CD4-positive, CD25-positive, alpha-beta regulatory T cell (primary cell): ENCODE measurements at regions not wholly inside any gene's neighbourhood (a gene's known extent, or its start where the extent isn't known, plus 50 kb on each side); places are given as distances from the start of the nearest gene placed in this dataset.
A peak's percentile ranks its signal among the peaks of the same experiment; 100 is the strongest.
"Not testable (repeated sequence)": the region's sequence is repeated elsewhere in the genome, so short reads cannot be mapped to it uniquely, and the experiment has no call there.

Experiments
- ATAC-seq, 2 donors: fragments of 150-1000 bp; cut with Tn5 transposase; one replicate each; pipeline ENCODE4 v1.10.0; 2021; ENCODE audit warnings: low read depth in 2 of 2, moderate number of reproducible peaks in 2 of 2, moderate library complexity in 1 of 2
- DNase-seq, 3 donors: peaks; one replicate each; pipeline versions ENCODE4 v3.0.0 to v3.0.0-alpha.2; 2012 to 2022; ENCODE audit warnings: mixed read lengths in 1 of 3
- H3K27ac ChIP-seq: one replicate; pipeline ENCODE4 v1.7.0; 2013; ENCODE audit warnings: mild to moderate bottlenecking, low read length; ENCODE audit not compliant: insufficient read depth, poor library complexity, severe bottlenecking
- H3K27me3 ChIP-seq: one replicate; pipeline ENCODE4 v1.7.0; 2013; ENCODE audit warnings: low read length; ENCODE audit not compliant: control insufficient read depth, insufficient read depth
- H3K36me3 ChIP-seq: one replicate; pipeline ENCODE4 v1.7.0; 2013; ENCODE audit warnings: mild to moderate bottlenecking, low read length, moderate library complexity; ENCODE audit not compliant: control insufficient read depth, insufficient read depth
- H3K4me1 ChIP-seq: 2 replicates; pipeline ENCODE4 v1.7.0; 2013; ENCODE audit warnings: mild to moderate bottlenecking, low read length; ENCODE audit not compliant: insufficient read depth, control insufficient read depth, poor library complexity, severe bottlenecking
- H3K4me3 ChIP-seq: one replicate; pipeline ENCODE4 v1.7.0; 2013; ENCODE audit warnings: low read depth, mild to moderate bottlenecking, low read length, moderate library complexity
- H3K9me3 ChIP-seq, 2 experiments: 1 replicate in 1 of 2; 2 replicates in 1 of 2; pipeline ENCODE4 v1.7.0; 2013; ENCODE audit warnings: low read length in 2 of 2, mild to moderate bottlenecking in 1 of 2, moderate library complexity in 1 of 2; ENCODE audit not compliant: control insufficient read depth in 2 of 2
- H3K27ac Mint-ChIP-seq, 3 donors: one replicate each; pipeline ENCODE4 v1.8.0; 2020 to 2022; ENCODE audit warnings: mild to moderate bottlenecking in 3 of 3, mixed read lengths in 3 of 3, moderate library complexity in 2 of 3
- H3K27me3 Mint-ChIP-seq: one replicate; pipeline ENCODE4 v1.8.0; 2022; ENCODE audit warnings: mild to moderate bottlenecking, mixed read lengths
- H3K36me3 Mint-ChIP-seq: one replicate; pipeline ENCODE4 v1.8.0; 2020; ENCODE audit warnings: mixed read lengths
- H3K4me1 Mint-ChIP-seq, 4 donors: one replicate each; pipeline ENCODE4 v1.8.0; 2020 to 2022; ENCODE audit warnings: mixed read lengths in 4 of 4, mild to moderate bottlenecking in 1 of 4
- H3K4me3 Mint-ChIP-seq, 4 donors: one replicate each; pipeline ENCODE4 v1.8.0; 2020 to 2022; ENCODE audit warnings: mild to moderate bottlenecking in 4 of 4, mixed read lengths in 4 of 4, moderate library complexity in 3 of 4
- H3K9me3 Mint-ChIP-seq, 7 donors: one replicate each; pipeline ENCODE4 v1.8.0; 2020 to 2022; ENCODE audit warnings: mixed read lengths in 7 of 7, mild to moderate bottlenecking in 3 of 7, moderate library complexity in 2 of 7

DNA sequence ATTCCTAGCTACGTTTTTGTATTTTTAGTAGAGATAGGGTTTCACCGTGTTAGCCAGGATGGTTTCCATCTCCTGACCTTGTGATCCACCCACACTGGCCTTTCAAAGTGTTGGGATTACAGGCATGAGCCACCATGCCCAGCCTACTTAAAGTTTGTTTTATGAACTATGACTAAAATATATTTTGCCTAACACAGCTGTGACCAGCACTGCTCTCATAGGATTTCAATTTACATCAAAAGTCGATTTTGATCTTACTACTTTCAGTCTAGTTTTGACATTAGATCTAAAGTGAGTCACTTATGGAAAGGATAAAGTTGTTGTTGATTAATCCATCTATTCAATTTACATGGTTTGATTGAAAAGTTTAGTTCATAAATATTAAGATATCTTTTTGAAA is 245.5 kb downstream of the CDY2B start:
- not testable (repeated sequence) for H3K27ac Mint-ChIP-seq, H3K9me3 ChIP-seq, H3K27me3 Mint-ChIP-seq, H3K4me3 ChIP-seq, H3K27ac ChIP-seq, H3K9me3 Mint-ChIP-seq, ATAC-seq, H3K4me1 Mint-ChIP-seq, H3K27me3 ChIP-seq, H3K4me3 Mint-ChIP-seq, DNase-seq, H3K36me3 ChIP-seq, H3K4me1 ChIP-seq, H3K36me3 Mint-ChIP-seq

DNA sequence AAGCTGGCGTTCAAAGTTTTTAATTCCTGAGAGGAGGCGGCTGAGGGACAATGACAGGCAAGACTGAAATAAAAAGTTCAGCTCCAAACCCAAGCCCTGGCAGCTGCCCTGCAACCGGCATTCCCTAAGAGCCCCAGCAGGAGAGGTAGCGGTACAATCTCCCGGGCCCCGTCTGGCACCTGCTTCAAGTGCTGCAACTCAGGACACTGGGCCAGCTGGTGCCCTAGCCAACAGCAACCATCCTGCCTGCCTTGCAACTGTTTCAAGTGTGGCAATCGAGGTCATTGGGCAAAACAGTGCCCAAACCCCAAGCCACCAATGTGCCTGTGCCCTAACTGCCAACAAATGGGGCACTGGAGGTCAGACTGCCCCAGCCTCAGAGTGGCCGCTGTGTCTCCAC is 268.8 kb downstream of the CDY2B start:
- not testable (repeated sequence) for H3K4me3 ChIP-seq, ATAC-seq, H3K9me3 Mint-ChIP-seq, H3K27me3 ChIP-seq, H3K27ac Mint-ChIP-seq, H3K27me3 Mint-ChIP-seq, H3K36me3 ChIP-seq, H3K4me1 Mint-ChIP-seq, H3K36me3 Mint-ChIP-seq, H3K9me3 ChIP-seq, H3K27ac ChIP-seq, DNase-seq, H3K4me3 Mint-ChIP-seq, H3K4me1 ChIP-seq

DNA sequence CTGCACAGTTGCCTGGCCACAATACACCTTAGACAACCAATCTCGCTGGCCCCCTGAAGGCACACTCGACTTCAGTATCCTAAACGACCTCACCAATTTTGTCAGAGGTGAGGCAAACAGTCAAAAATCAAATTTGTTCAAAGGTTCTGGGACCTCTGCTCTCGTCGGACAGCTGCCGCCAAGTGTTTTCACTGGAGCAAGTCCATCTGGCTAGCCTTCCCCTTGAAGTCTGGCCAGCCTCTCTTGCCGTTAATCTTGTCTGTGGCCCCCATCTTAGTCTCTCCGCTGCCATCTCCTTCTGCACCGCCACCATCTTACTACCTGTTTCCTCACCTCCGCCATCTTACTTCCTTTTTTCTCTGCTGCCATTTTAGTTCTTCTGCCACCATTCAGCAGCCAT is 269.4 kb downstream of the CDY2B start:
- not testable (repeated sequence) for H3K4me1 ChIP-seq, H3K9me3 ChIP-seq, H3K36me3 Mint-ChIP-seq, H3K27ac ChIP-seq, H3K9me3 Mint-ChIP-seq, H3K4me3 Mint-ChIP-seq, H3K27ac Mint-ChIP-seq, ATAC-seq, H3K4me1 Mint-ChIP-seq, H3K36me3 ChIP-seq, DNase-seq, H3K27me3 Mint-ChIP-seq, H3K27me3 ChIP-seq, H3K4me3 ChIP-seq

DNA sequence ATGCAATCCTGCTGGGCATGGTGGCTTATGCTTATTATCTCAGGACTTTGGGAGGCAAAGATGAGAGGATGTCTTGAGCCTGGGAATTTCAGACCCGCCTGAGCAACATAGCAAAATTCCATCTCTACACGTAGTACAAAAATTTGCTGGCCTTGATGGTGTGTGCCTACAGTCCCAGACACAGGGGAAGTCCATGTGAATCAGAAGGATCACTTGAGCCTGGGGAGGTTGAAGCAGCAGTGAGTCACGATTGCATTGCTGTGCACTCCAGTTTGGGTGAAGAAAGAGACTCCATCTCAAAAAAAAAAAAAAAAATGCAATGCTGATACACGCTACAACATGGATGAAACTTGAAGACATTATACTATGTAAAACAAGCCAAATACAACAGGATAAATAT is 272.9 kb downstream of the CDY2B start:
- not testable (repeated sequence) for H3K9me3 ChIP-seq, ATAC-seq, H3K27ac Mint-ChIP-seq, H3K9me3 Mint-ChIP-seq, H3K36me3 Mint-ChIP-seq, DNase-seq, H3K27me3 ChIP-seq, H3K27ac ChIP-seq, H3K4me1 ChIP-seq, H3K27me3 Mint-ChIP-seq, H3K4me1 Mint-ChIP-seq, H3K4me3 ChIP-seq, H3K36me3 ChIP-seq, H3K4me3 Mint-ChIP-seq

- not testable (repeated sequence) for H3K9me3 ChIP-seq, H3K27ac Mint-ChIP-seq, H3K4me3 Mint-ChIP-seq, H3K27ac ChIP-seq, H3K27me3 ChIP-seq, H3K36me3 ChIP-seq, ATAC-seq, H3K4me3 ChIP-seq, DNase-seq, H3K36me3 Mint-ChIP-seq, H3K27me3 Mint-ChIP-seq, H3K4me1 Mint-ChIP-seq, H3K4me1 ChIP-seq, H3K9me3 Mint-ChIP-seq
These were observed 280.8 kb downstream of the CDY2B start for GRCh38 chrY:17599263-17599662.

DNA sequence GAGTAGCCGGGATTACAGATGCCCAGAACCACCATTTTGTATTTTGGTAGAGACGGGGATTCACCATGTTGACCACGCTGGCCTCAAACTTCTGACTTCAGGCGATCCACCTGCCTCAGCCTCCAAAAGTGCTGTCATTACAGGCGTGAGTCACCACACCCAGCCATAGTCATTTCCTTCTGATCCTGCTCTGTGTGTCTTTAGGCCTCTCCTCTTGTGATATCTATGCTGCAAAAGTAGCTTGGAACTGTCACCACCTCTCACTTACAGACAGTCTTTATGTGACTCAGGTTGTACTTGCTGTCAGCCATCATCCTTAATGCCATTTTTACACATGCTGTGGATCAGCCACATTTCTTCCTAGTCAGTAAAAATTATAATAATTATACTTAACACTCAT is 286.3 kb downstream of the CDY2B start:
- not testable (repeated sequence) for H3K27ac ChIP-seq, H3K27ac Mint-ChIP-seq, H3K36me3 ChIP-seq, ATAC-seq, H3K4me1 Mint-ChIP-seq, H3K9me3 ChIP-seq, DNase-seq, H3K27me3 ChIP-seq, H3K27me3 Mint-ChIP-seq, H3K4me1 ChIP-seq, H3K36me3 Mint-ChIP-seq, H3K4me3 ChIP-seq, H3K9me3 Mint-ChIP-seq, H3K4me3 Mint-ChIP-seq

- not testable (repeated sequence) for H3K4me3 ChIP-seq, H3K36me3 ChIP-seq, ATAC-seq, H3K4me1 Mint-ChIP-seq, H3K36me3 Mint-ChIP-seq, H3K27ac Mint-ChIP-seq, H3K9me3 Mint-ChIP-seq, H3K4me1 ChIP-seq, H3K27me3 Mint-ChIP-seq, H3K27ac ChIP-seq, H3K27me3 ChIP-seq, H3K4me3 Mint-ChIP-seq, H3K9me3 ChIP-seq, DNase-seq
These were observed 300.0 kb downstream of the CDY2B start for GRCh38 chrY:17579956-17580519.

DNA sequence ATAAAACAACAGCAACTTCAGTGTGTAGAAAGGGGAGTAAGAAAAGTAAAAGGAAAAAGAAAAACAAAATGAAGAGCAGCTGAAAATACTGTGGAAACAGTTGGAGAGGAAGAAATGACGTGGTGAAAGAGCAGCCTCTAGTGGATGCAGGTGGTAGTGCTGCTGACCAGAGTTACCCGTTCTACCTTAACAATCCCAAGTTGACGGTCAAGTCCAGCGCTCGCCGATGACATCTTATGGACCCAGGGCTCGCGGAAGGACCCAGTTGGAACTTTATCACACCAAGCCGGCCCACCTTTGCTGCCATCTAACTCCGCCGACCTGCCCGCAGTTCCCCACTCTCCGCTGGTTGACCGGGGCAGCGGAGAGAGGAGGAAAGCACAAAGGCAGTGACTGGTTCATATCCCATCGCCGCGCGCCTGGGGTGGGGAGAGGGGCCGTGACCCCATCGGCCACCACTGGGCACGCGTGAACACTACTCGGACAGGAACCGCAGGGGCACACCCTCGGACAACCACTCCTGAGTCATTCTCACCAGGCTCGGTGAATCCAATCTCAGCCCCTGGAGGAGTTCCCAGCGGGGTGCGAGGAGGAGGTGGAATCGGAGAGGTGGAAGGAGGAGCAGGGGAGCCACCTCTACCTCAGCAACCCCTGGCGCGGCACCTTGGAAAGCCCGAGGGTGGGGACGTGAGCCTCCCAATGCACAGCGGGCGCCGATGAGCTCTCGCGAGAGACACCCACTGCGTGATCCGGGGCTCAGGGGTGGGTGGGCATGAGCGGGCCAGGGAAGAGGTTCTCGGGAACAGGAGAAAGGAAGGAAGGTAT is 300.7 kb downstream of the CDY2B start:
- H3K4me1 ChIP-seq, H3K27ac Mint-ChIP-seq, H3K36me3 ChIP-seq, H3K4me3 ChIP-seq, DNase-seq, H3K27me3 Mint-ChIP-seq, H3K36me3 Mint-ChIP-seq, H3K9me3 ChIP-seq, H3K4me1 Mint-ChIP-seq, H3K9me3 Mint-ChIP-seq, H3K27me3 ChIP-seq, H3K27ac ChIP-seq, H3K4me3 Mint-ChIP-seq: not testable (repeated sequence)
- ATAC-seq: peak in 1 of 2 donors; percentile 55
